ENCODE measurements at regions not wholly inside any gene's neighbourhood (a gene's known extent, or its start where the extent isn't known, plus 50 kb on each side); places are given as distances from the start of the nearest gene placed in this dataset.

DNA sequence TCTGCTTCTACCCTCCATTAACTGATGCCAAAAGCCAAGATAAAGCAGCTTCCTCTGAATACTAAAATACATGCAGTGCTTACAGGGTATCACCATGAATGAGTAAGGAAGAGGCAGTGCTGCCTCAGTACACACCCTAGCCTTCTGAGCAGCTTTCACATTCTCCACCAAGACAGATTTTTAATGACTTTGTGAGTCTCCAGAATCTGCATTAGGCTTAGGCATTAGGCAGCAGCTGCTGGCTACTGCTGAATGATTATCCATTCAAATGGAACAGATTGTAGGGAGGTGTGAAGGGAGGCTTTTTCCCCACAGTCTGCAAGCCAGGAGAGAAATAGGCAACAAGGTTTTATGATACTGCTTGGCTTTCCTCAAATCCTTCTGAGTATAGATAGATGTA lies 1226.7 kb upstream of the LRRN3 start:
- Histone ChIP-seq H3K4me1 (no peaks in the 10 kb centered on the region), H3K9me3 (no peaks in the 10 kb centered on the region), H3K27me3 (no peaks in the 10 kb centered on the region), H3K36me3 (no peaks in the 10 kb centered on the region), H3K27ac (replicated peaks in 1 of 4) (no peak overlapping the region), H3K4me3 (no peak overlapping the region)
- TF ChIP-seq POLR2A (IDR thresholded peaks at IDR 0.05; ENCODE audit: low read depth) (no peak), EP300 (IDR thresholded peaks at IDR 0.05) (no peak), POLR2AphosphoS5 (IDR thresholded peaks at IDR 0.05) (no peak)
- TF ChIP-seq, protein P1, sequence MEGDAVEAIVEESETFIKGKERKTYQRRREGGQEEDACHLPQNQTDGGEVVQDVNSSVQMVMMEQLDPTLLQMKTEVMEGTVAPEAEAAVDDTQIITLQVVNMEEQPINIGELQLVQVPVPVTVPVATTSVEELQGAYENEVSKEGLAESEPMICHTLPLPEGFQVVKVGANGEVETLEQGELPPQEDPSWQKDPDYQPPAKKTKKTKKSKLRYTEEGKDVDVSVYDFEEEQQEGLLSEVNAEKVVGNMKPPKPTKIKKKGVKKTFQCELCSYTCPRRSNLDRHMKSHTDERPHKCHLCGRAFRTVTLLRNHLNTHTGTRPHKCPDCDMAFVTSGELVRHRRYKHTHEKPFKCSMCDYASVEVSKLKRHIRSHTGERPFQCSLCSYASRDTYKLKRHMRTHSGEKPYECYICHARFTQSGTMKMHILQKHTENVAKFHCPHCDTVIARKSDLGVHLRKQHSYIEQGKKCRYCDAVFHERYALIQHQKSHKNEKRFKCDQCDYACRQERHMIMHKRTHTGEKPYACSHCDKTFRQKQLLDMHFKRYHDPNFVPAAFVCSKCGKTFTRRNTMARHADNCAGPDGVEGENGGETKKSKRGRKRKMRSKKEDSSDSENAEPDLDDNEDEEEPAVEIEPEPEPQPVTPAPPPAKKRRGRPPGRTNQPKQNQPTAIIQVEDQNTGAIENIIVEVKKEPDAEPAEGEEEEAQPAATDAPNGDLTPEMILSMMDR (IDR thresholded peaks at IDR 0.05) = no peak
- no peak for DNase-seq (ENCODE audit: extremely low spot score)
- intact Hi-C loops (cut with DNase I) = no loop called here

DNA sequence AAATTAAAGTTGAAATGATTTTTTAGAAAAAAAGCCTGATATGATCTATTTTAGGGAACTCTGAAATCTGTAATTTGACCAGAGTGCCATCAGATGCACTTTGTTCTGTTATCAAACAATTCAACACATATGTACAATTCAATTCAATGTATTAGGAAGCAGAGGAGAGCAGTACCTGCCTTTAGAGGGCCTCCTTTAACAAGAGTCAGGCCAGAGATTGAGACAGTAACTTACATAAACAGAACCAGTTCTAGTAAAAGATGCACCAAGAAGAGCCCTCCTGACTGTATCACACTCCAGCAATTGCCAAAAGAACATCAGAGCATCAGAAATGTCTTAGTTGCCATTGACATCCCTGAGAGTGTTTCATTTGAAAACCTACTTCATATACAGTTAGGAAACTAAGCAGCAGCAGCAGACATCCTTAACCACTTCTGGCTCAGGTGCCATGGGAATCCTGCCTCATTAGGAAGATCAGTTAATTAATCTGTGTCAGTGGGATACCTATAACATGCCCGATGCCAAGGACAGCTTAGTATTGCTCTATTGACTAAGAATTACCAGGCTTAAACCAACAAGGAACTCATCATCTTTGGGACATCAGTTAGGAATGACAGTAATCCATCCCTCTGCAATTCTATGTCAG lies 1222.6 kb upstream of the LRRN3 start:
- DNase-seq (ENCODE audit: extremely low spot score) = no peak
- Histone ChIP-seq H3K9me3 (no peaks in the 10 kb centered on the region), H3K36me3 (no peaks in the 10 kb centered on the region), H3K27ac (replicated peaks in 1 of 4) (no peak overlapping the region), H3K4me1 (no peaks in the 10 kb centered on the region), H3K27me3 (no peaks in the 10 kb centered on the region), H3K4me3 (no peak overlapping the region)
- TF ChIP-seq, protein P1 (IDR thresholded peaks at IDR 0.05) = no peak
- TF ChIP-seq POLR2A (IDR thresholded peaks at IDR 0.05; ENCODE audit: low read depth) (no peak), POLR2AphosphoS5 (IDR thresholded peaks at IDR 0.05) (no peak), EP300 (IDR thresholded peaks at IDR 0.05) (no peak)
- intact Hi-C loops (cut with DNase I) = no loop called here
- 54% methylated on average over 1 of the region's 1 CpG for WGBS

DNA sequence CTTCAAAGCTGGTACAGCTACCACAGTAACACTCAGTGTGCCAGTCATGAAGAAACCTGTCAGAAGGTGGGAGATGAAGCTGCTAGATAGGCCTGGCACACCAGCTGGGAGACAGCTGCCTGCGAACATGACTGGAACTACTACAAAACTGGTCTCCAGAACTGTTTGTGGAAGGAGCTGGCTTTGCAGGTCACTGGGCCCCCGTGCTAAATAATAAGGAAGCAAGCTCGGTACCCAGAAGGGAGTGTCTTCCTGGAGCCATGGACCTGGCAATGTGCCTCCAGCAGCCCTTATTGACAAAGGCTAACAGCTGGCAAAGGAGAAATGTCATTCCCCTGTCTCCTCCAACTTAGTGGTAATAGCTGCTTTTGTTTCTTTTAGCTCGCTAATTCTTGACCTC lies 1217.6 kb upstream of the LRRN3 start:
- Histone ChIP-seq H3K9me3 (no peaks in the 10 kb centered on the region), H3K27me3 (no peaks in the 10 kb centered on the region), H3K4me1 (no peaks in the 10 kb centered on the region), H3K36me3 (no peaks in the 10 kb centered on the region), H3K27ac (replicated peaks in 1 of 4) (no peak overlapping the region), H3K4me3 (no peak overlapping the region)
- TF ChIP-seq POLR2AphosphoS5 (IDR thresholded peaks at IDR 0.05) (no peak), EP300 (IDR thresholded peaks at IDR 0.05) (no peak), POLR2A (IDR thresholded peaks at IDR 0.05; ENCODE audit: low read depth) (no peak)
- TF ChIP-seq, protein P1 (IDR thresholded peaks at IDR 0.05) = no peak
- DNase-seq (ENCODE audit: extremely low spot score) = no peak
- WGBS = 73% methylated on average over 4 of the region's 4 CpGs
- intact Hi-C loops (cut with DNase I) = no loop called here

DNA sequence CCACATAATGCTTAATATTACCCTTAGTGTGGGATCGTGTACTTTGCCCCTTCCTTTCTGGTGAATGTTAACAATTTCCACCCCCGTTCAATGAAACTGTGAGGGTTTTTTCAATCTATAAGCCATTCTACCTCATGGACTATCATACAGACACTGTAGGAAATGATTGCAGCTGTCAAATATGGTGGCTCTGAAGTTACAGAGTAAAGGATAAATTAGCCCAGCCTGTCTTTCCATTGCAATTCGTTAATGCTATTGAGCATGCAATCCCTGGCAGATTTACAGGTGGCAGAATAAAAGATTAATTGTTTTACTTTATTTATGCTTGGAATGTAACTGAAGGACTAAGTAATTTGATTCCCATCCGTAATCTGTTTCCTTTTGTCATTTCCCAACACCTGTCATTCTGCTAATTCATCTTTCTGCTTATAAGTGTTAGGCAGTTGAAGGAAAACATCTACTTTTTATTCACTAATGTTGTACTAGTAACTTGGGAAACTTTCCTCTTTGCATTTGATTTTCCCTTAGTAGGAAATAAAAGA lies 1211.6 kb upstream of the LRRN3 start:
- Histone ChIP-seq H3K4me3 (no peak overlapping the region), H3K9me3 (no peaks in the 10 kb centered on the region), H3K27me3 (no peaks in the 10 kb centered on the region), H3K27ac (replicated peaks in 1 of 4) (no peak overlapping the region), H3K36me3 (no peaks in the 10 kb centered on the region), H3K4me1 (no peaks in the 10 kb centered on the region)
- TF ChIP-seq EP300 (IDR thresholded peaks at IDR 0.05) = no peak
- TF ChIP-seq POLR2AphosphoS5 (IDR thresholded peaks at IDR 0.05) = no peak
- TF ChIP-seq, protein P1 (IDR thresholded peaks at IDR 0.05) = no peak
- no peak for TF ChIP-seq POLR2A (IDR thresholded peaks at IDR 0.05; ENCODE audit: low read depth)
- WGBS = 62% methylated on average over 4 of the region's 4 CpGs
- no peak for DNase-seq (ENCODE audit: extremely low spot score)
- intact Hi-C loops (cut with DNase I) = no loop called here

DNA sequence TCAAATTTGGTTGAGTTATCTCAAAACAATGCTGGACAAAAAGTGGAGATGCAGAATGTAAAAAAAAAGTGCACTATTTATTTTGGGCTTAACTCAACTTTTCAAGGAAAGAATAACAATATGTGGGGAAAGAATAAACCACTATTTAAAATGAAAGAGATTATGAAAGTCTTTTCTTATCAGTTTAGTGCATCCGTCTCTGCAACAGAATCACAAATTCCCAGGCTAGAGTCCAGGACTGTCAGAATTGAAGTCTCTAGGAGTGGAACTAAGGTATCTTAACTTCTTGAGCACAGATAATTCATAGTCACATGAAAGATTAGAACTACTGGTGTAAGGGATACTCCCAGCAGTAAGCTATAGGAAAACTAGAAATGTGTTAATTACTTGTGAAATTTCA lies 1200.3 kb upstream of the LRRN3 start:
- H3K9me3 ChIP-seq = no peaks in the 10 kb centered on the region
- TF ChIP-seq POLR2A (IDR thresholded peaks at IDR 0.05; ENCODE audit: low read depth) = no peak
- TF ChIP-seq POLR2AphosphoS5 (IDR thresholded peaks at IDR 0.05) = no peak
- no peak for TF ChIP-seq EP300 (IDR thresholded peaks at IDR 0.05)
- TF ChIP-seq, protein P1 (IDR thresholded peaks at IDR 0.05) = no peak
- intact Hi-C loops (cut with DNase I) = no loop called here
- peaks cover 0 to 6% (median 0%) of the 10 kb centered on the region in 4 donors for H3K4me1 ChIP-seq
- no peak for DNase-seq (ENCODE audit: extremely low spot score)
- WGBS = 37% methylated on average over 1 of the region's 1 CpG
- H3K27me3 ChIP-seq = no peaks in the 10 kb centered on the region
- no peaks in the 10 kb centered on the region for H3K36me3 ChIP-seq
- H3K4me3 ChIP-seq = no peak overlapping the region
- H3K27ac ChIP-seq (replicated peaks in 1 of 4) = no peak overlapping the region

All from esophagus muscularis mucosa (tissue), 4 donors.